Upper lobe of right lung (tissue), 1 donor: ENCODE measurements at regions not wholly inside any gene's neighbourhood (a gene's known extent, or its start where the extent isn't known, plus 50 kb on each side); places are given as distances from the start of the nearest gene placed in this dataset.
"Not testable (repeated sequence)": the region's sequence is repeated elsewhere in the genome, so short reads cannot be mapped to it uniquely, and the experiment has no call there.

Source experiments
- ATAC-seq: fragments of 200-7000 bp; cut with Tn5 transposase; one replicate; pipeline ENCODE4 v1.9.1; 2020; ENCODE audit warnings: mild to moderate bottlenecking, moderate library complexity
- DNase-seq: peaks from one replicate; pipeline ENCODE4 v3.0.0-alpha.2; 2020
- H3K27ac ChIP-seq: fragments of 200-600 bp; one replicate; pipeline ENCODE4 v1.8.0; 2022
- H3K27me3 ChIP-seq: fragments of 200-600 bp; one replicate; pipeline ENCODE4 v1.8.0; 2022; ENCODE audit warnings: mild to moderate bottlenecking
- H3K36me3 ChIP-seq: fragments of 200-600 bp; one replicate; pipeline ENCODE4 v1.8.0; 2022
- H3K4me1 ChIP-seq: fragments of 200-600 bp; one replicate; pipeline ENCODE4 v1.8.0; 2022
- H3K4me3 ChIP-seq: fragments of 200-600 bp; one replicate; pipeline ENCODE4 v1.8.0; 2022; ENCODE audit warnings: mild to moderate bottlenecking
- H3K9me3 ChIP-seq: fragments of 200-600 bp; one replicate; pipeline ENCODE4 v1.8.0; 2022
- CTCF ChIP-seq: fragments of 200-600 bp; IDR thresholded peaks from one replicate; pipeline ENCODE4 v1.8.0; 2022; ENCODE audit warnings: antibody characterized with exemption
- intact Hi-C: fragments of 100-400 bp; cut with DNase I; formaldehyde crosslinking; loops from one replicate; pipeline ENCODE4 v1.11.0; 2022
- donor health status: DM: no; HTN: yes; CAD: no; lungs with severe emphysema.

GRCh38 chr4:43607827-43608461, 715.4 kb downstream of the GRXCR1 start:
- no peaks in the 10 kb centered on the region for H3K4me1 ChIP-seq
- DNase-seq (no peak), ATAC-seq (no peak)
- no peaks in the 10 kb centered on the region for H3K36me3 ChIP-seq
- no peaks in the 10 kb centered on the region for H3K27me3 ChIP-seq
- H3K27ac ChIP-seq = no peak overlapping the region
- intact Hi-C loops = no loop called here
- TF ChIP-seq CTCF = no peak
- H3K4me3 ChIP-seq = no peak overlapping the region
- no peaks in the 10 kb centered on the region for H3K9me3 ChIP-seq

GRCh38 chr4:43619219-43619618, 726.7 kb downstream of the GRXCR1 start:
- no peaks in the 10 kb centered on the region for H3K27me3 ChIP-seq
- no peak for TF ChIP-seq CTCF
- intact Hi-C loops = no loop called here
- H3K4me3 ChIP-seq = no peak overlapping the region
- H3K4me1 ChIP-seq = no peaks in the 10 kb centered on the region
- no peaks in the 10 kb centered on the region for H3K9me3 ChIP-seq
- ATAC-seq (no peak), DNase-seq (no peak)
- no peaks in the 10 kb centered on the region for H3K36me3 ChIP-seq
- no peak overlapping the region for H3K27ac ChIP-seq

DNA sequence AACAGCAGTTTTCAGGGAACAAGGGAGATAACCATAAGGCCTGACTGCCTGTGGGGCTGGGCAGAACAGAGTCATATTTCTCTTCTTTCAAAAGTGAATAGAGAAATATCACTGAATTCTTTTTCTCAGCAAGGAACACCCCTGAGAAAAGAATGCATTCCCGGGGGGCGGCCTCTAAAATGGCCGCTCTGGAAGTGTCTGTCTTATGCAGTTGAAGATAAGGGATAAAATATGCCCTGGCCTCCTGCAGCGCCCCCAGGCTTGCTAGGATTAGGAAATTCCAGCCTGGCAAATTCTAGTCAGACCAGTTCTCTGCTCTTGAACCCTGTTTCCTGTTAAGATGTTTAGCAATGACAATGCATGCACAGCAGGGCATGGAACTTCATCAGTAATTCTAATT, 745.4 kb downstream of the GRXCR1 start:
- H3K4me3 ChIP-seq, H3K9me3 ChIP-seq, H3K27me3 ChIP-seq, ATAC-seq, DNase-seq, H3K27ac ChIP-seq, H3K4me1 ChIP-seq, H3K36me3 ChIP-seq, intact Hi-C loops: not testable (repeated sequence)

DNA sequence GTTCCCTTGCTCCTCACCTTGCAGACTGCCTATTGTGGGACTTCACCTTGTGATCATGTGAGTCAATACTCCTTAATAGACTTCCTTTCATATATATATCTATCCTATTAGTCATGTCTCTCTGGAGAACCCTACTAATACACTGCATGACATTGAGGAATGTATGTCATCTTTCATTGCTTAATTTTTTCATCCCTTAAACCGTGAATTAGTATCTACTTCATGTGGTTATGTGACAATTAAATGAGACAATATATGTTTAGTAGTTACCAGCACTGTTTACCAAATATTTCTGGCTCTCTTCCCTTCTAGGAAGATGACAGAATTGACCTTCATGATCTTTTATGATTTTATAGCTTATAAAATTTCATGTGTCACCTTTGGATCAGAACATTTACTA, 759.5 kb downstream of the GRXCR1 start:
- Histone ChIP-seq H3K4me1 (no peaks in the 10 kb centered on the region), H3K4me3 (no peak overlapping the region), H3K36me3 (no peaks in the 10 kb centered on the region), H3K9me3 (no peaks in the 10 kb centered on the region), H3K27ac (no peak overlapping the region), H3K27me3 (no peaks in the 10 kb centered on the region)
- DNase-seq (no peak), ATAC-seq (no peak)
- TF ChIP-seq CTCF = no peak
- intact Hi-C loops = no loop called here

GRCh38 chr4:43659547-43659946, 767.0 kb downstream of the GRXCR1 start:
- ATAC-seq, H3K9me3 ChIP-seq, H3K27me3 ChIP-seq, H3K27ac ChIP-seq, DNase-seq, intact Hi-C loops, H3K4me3 ChIP-seq, H3K36me3 ChIP-seq, H3K4me1 ChIP-seq: not testable (repeated sequence)

DNA sequence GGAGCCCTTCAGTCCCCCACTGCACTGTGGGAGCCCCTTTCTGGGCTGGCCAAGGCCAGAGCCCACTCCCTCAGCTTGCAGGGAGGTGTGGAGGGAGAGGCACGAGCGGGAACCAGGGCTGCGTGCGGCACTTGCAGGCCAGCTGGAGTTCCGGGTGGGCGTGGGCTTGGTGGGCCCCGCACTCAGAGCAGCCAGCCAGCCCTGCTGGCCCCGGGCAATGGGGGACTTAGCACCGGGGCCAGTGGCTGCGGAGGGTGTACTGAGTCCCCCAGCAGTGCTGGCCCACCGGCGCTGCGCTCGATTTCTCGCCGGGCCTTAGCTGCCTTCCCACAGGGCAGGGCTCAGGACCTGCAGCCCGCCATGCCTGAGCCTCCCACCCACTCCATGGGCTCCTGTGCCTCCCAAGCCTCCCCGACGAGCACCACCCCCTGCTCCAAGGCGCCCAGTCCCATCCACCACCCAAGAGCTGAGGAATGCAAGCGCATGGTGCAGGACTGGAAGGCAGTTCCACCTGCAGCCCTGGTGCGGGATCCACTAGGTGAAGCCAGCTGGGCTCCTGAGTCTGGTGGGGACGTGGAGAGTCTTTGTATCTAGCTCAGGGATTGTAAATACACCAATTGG, 776.2 kb downstream of the KCTD8 start:
- H3K27ac ChIP-seq, H3K36me3 ChIP-seq, DNase-seq, H3K4me1 ChIP-seq, H3K4me3 ChIP-seq, ATAC-seq, H3K9me3 ChIP-seq, H3K27me3 ChIP-seq, intact Hi-C loops: not testable (repeated sequence)

DNA sequence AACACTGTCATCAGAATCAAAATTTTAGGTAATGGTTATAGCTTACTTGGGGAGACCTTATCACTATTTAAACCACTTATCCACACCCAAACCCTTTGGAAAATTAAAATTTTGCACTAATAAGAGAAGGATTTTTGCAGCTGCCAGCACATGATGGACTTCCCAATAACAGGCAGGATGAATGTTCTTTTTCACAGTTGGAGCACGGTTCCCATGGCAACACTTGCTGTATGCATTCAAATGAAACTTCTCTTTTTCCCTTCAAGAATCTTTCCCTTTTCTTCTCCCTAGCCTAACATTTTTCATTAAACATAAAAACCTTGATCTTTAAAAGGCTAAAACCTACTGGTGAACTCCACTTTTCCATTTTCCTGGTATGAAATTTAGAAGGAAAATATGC, 768.2 kb downstream of the KCTD8 start:
- intact Hi-C loops = no loop called here
- Histone ChIP-seq H3K36me3 (no peaks in the 10 kb centered on the region), H3K27ac (no peak overlapping the region), H3K4me3 (no peak overlapping the region), H3K9me3 (no peaks in the 10 kb centered on the region), H3K27me3 (no peaks in the 10 kb centered on the region), H3K4me1 (no peaks in the 10 kb centered on the region)
- ATAC-seq = no peak
- no peak for TF ChIP-seq CTCF
- no peak for DNase-seq
